Fibroblast of peridontal ligament (primary cell): ENCODE measurements at regions not wholly inside any gene's neighbourhood (a gene's known extent, or its start where the extent isn't known, plus 50 kb on each side); places are given as distances from the start of the nearest gene placed in this dataset.

Source experiments
- DNase-seq: peaks from one replicate; pipeline ENCODE4 v3.0.0-alpha.2; 2010; ENCODE audit errors: extremely low read depth

DNA sequence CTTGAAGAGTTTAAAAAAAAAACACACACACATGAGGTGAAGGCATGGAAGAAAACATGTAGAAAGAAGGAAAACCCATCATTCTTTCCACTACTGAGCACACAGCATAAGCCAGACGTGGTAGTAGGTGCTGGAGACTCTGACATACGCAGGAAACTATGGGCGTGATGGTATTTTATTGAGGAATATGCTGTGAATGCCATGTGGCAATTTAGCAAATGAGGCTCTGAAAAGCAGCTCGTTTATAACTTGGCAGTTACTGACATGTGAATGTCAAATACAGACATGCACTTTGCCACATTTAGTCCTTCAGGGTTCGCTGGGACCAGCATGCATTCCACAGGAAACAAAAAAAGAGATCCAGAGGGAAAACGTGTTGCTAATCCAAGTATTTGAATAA lies 74.3 kb upstream of the IFNAR2 start:
- no peak for DNase-seq

DNA sequence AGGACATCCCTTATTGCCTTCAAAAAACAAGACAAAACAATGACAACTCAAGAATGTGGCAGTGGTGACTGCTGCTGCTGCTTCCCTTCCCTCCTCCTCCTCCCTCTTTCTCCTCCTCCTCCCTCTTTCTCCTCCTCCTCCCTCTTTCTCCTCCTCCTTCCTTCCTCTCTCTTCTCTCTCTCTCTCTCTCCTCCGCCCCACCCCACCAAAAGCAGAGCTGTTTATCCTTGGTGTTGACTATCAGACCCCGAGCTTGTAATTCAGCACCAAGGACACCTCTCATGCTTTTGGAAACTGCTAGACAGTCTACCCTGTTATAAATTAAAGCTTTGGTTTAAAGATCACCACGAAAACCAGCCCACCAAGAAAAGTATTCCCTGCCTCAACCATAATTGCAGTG lies 72.4 kb upstream of the IFNAR2 start:
- no peak for DNase-seq

GRCh38 chr21:33158654-33159053 lies 71.1 kb upstream of the IFNAR2 start:
- DNase-seq: no peak

DNA sequence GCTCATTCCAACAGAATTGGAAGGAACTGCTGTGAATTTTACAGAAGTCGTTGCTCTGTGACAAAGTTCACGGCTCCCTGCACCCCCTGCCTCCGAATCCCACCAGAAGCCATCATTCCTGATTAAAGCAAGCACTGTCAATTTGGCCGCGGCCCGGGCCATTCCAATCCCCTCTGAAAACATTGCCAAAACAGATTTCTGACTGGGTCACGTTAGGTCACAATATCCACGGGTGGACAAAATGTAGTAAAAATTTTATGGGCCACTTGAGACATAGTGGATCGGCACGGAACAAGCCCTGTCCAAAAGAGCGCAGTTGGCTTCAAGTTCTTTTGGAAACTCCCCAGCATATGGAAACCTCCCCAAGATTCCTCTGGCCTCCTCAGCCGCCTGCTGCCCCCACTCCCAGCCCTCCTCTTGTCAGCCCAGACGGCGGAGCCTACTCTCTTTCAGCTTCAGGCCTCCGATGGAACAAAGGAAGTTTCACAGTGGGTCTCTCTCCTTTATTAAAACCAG lies 67.2 kb upstream of the IFNAR2 start:
- DNase-seq: no peak

GRCh38 chr21:33168886-33169285 lies 60.9 kb upstream of the IFNAR2 start:
- DNase-seq: no peak

GRCh38 chr21:33169359-33169758 lies 60.4 kb upstream of the IFNAR2 start:
- DNase-seq: no peak

GRCh38 chr21:33171616-33172169 lies 58.0 kb upstream of the IFNAR2 start:
- DNase-seq: no peak

DNA sequence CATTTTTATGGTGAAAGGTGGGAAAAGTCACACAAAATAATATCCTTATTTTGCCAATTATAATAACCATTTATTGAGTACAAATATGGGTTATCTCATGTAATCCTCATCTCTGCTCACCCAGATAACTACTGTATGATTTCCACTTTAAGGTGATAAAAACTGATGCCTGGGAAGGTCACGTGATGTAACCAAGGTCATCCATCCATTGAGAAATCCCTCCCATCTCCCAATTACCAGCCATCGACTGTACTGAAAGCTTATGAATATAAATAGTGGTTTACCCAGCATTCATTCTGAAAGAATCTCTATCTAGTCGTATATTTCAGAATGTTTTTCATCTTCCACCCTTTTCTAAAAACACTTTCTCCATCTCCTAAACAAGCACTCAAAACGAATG lies 55.0 kb upstream of the IFNAR2 start:
- no peak for DNase-seq
